ENCODE measurements at regions not wholly inside any gene's neighbourhood (a gene's known extent, or its start where the extent isn't known, plus 50 kb on each side); places are given as distances from the start of the nearest gene placed in this dataset.

- no peaks in the 10 kb centered on the region for H3K9me3 ChIP-seq (replicated peaks; ENCODE audit: control insufficient read depth, insufficient read depth, low read depth, low read length)
- DNase-seq (ENCODE audit: extremely low read depth in 1 of 4, low spot score in 3 of 4) = no peak
- no peaks in the 10 kb centered on the region for H3K27me3 ChIP-seq (ENCODE audit: control insufficient read depth in 2 of 2, insufficient read depth in 2 of 2, low read length in 2 of 2)
- no peak for ATAC-seq
- in situ Hi-C loops (cut with MboI) = no loop called here
- no peak overlapping the region for H3K27ac ChIP-seq (ENCODE audit: extremely low read depth, low read depth, low read length)
- ChIA-PET CTCF (ENCODE audit: low intra/inter-chr PET ratio) (no interaction called here), POLR2A (no interaction called here)
- FAIRE-seq = no peak
- H3K4me1 ChIP-seq (replicated peaks in 1 of 2; ENCODE audit: control insufficient read depth in 2 of 2, insufficient read depth in 2 of 2, low read length in 2 of 2) = no peaks in the 10 kb centered on the region
- no peaks in the 10 kb centered on the region for H4K20me1 ChIP-seq (replicated peaks; ENCODE audit: control insufficient read depth, insufficient read depth, low read length)
- no peak overlapping the region for H3K4me2 ChIP-seq (ENCODE audit: insufficient read depth, low read length)
- no TSS peak for BruUV-seq (replicated peaks)
- intact Hi-C loops (cut with micrococcal nuclease) = no loop called here
- WGBS (ENCODE audit: insufficient coverage, low coverage, missing lambda C conversion rate) = 17% methylated on average over 1 of the region's 1 CpG
- H3K36me3 ChIP-seq (ENCODE audit: control insufficient read depth, insufficient read depth, low read length) = no peaks in the 10 kb centered on the region
- TF ChIP-seq, protein P1, sequence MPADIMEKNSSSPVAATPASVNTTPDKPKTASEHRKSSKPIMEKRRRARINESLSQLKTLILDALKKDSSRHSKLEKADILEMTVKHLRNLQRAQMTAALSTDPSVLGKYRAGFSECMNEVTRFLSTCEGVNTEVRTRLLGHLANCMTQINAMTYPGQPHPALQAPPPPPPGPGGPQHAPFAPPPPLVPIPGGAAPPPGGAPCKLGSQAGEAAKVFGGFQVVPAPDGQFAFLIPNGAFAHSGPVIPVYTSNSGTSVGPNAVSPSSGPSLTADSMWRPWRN (IDR thresholded peaks at IDR 0.05; ENCODE audit: low read depth) = no peak
- TF ChIP-seq, protein P2, sequence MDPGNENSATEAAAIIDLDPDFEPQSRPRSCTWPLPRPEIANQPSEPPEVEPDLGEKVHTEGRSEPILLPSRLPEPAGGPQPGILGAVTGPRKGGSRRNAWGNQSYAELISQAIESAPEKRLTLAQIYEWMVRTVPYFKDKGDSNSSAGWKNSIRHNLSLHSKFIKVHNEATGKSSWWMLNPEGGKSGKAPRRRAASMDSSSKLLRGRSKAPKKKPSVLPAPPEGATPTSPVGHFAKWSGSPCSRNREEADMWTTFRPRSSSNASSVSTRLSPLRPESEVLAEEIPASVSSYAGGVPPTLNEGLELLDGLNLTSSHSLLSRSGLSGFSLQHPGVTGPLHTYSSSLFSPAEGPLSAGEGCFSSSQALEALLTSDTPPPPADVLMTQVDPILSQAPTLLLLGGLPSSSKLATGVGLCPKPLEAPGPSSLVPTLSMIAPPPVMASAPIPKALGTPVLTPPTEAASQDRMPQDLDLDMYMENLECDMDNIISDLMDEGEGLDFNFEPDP (CRISPR knock-in tag; IDR thresholded peaks at IDR 0.05) = no peak
- TF ChIP-seq CREB1 (IDR thresholded peaks at IDR 0.05) (no peak), CREB1 (CRISPR knock-in tag; IDR thresholded peaks at IDR 0.05) (no peak), ATF6 (CRISPR knock-in tag; IDR thresholded peaks at IDR 0.05) (no peak), MXI1 (IDR thresholded peaks at IDR 0.05; ENCODE audit: low read depth, low read length) (no peak)
- H3K4me3 ChIP-seq = no peak overlapping the region
- H3K9me1 ChIP-seq (ENCODE audit: control insufficient read depth, insufficient read depth, low read length) = no peaks in the 10 kb centered on the region
- no peak overlapping the region for H2AFZ ChIP-seq (ENCODE audit: low read depth, low read length)
- no peak overlapping the region for H3K9ac ChIP-seq (ENCODE audit: insufficient read depth in 1 of 2, low read depth in 2 of 2, low read length in 2 of 2)
- H3K79me2 ChIP-seq (ENCODE audit: control insufficient read depth, insufficient read depth, low read length) = no peaks in the 10 kb centered on the region
Measured at GRCh38 chr13:69202996-69203395, 904.6 kb upstream of the ATXN8OS start.

Measured in K562 (cell line).